T-helper 1 cell treated with Interleukin-12 subunit alpha and Interleukin-12 subunit beta and Interleukin-4 antibody, amounts not matched to agents 30 μg/mL and 1 μg/mL, for 36 hours (primary cell): ENCODE measurements at regions not wholly inside any gene's neighbourhood (a gene's known extent, or its start where the extent isn't known, plus 50 kb on each side); places are given as distances from the start of the nearest gene placed in this dataset.
"Not testable (repeated sequence)": the region's sequence is repeated elsewhere in the genome, so short reads cannot be mapped to it uniquely, and the experiment has no call there.

Experiments
- H3K27ac Mint-ChIP-seq: one replicate; pipeline ENCODE4 v1.8.0; 2021; ENCODE audit warnings: mild to moderate bottlenecking, mixed read lengths
- H3K27me3 Mint-ChIP-seq: one replicate; pipeline ENCODE4 v1.8.0; 2021; ENCODE audit warnings: low read depth, mixed read lengths
- H3K36me3 Mint-ChIP-seq: one replicate; pipeline ENCODE4 v1.8.0; 2021; ENCODE audit warnings: low read depth, mixed read lengths
- H3K4me1 Mint-ChIP-seq: one replicate; pipeline ENCODE4 v1.8.0; 2021; ENCODE audit warnings: low read depth, mixed read lengths
- H3K4me3 Mint-ChIP-seq: one replicate; pipeline ENCODE4 v1.8.0; 2021; ENCODE audit warnings: mild to moderate bottlenecking, moderate library complexity, mixed read lengths
- H3K9me3 Mint-ChIP-seq: one replicate; pipeline ENCODE4 v1.8.0; 2021; ENCODE audit warnings: mixed read lengths

- no peak overlapping the region for H3K4me3 Mint-ChIP-seq
- H3K9me3 Mint-ChIP-seq, result peaks cover 11% of the 10 kb centered on the region
- no peak overlapping the region for H3K27ac Mint-ChIP-seq
- H3K4me1 Mint-ChIP-seq, result no peaks in the 10 kb centered on the region
- no peaks in the 10 kb centered on the region for H3K36me3 Mint-ChIP-seq
- H3K27me3 Mint-ChIP-seq, result no peaks in the 10 kb centered on the region
Observed at GRCh38 chr7:57638666-57639065, 188.7 kb downstream of the ZNF716 start.

DNA sequence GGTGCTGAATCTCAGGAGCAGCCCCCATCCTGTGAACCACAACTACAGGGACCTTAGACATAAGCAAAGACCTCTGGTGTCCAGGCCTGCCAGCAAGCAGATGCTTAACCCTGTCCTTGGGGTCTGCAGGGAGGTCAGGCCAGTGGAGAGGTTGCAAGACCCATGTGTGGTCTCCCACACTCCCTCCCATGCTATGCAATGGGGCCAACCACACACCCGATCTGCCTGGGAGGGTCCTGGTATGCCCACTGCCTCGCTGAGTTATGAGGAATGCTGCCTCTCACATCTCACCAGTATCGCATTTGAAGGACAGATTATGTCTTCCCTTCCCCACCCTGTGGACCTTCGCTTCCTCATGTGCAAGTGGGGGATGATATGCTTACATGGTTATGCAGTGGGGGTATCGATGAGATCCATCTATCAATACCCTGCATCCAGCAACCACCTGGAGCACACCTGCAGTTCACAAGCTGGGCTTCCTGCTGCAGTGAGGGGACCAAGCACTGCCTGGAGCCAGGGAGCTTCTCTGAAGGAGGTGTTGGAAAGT, 191.6 kb downstream of the ZNF716 start:
- Mint-ChIP-seq H3K4me3 (no peak overlapping the region), H3K27me3 (no peaks in the 10 kb centered on the region), H3K4me1 (no peaks in the 10 kb centered on the region), H3K9me3 (peaks cover 25% of the 10 kb centered on the region), H3K36me3 (peaks cover 2% of the 10 kb centered on the region), H3K27ac (no peak overlapping the region)

GRCh38 chr7:57642730-57643129, 192.8 kb downstream of the ZNF716 start:
- H3K36me3 Mint-ChIP-seq, result peaks cover 2% of the 10 kb centered on the region
- H3K27ac Mint-ChIP-seq, result no peak overlapping the region
- no peak overlapping the region for H3K4me3 Mint-ChIP-seq
- peaks cover 36% of the 10 kb centered on the region for H3K9me3 Mint-ChIP-seq
- no peaks in the 10 kb centered on the region for H3K4me1 Mint-ChIP-seq
- no peaks in the 10 kb centered on the region for H3K27me3 Mint-ChIP-seq

DNA sequence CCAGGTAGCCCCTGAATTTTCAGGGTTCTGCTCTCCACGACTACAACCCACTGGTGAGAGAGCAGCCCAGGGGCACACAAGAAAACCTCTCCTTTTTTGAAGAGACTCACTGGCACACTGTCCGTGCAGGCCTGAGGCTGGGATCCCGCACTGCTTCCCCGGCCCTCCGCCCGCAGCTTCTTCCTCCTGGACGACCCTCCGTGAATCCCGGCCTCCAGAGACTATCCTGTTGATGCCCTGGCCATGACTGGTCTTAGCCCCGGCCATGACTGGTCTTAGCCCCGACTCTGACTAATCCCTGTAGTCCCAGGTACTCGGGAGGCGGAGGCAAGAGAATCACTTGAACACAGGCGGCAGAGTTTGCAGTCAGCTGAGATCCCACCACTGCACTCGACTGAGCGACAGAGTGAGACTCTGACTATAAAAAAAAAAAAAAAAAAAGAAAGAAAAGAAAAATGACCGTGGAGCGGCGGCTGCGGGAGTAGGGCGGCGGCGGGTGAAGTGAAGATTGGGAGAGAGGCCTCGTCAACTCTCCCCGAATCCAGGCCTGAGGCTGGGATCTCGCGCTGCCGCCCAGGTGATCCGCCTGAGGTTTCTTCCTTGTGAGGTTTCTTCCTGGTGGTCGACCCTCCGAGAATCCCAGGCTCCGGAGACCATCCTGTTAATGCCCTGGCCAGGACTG, 196.4 kb downstream of the ZNF716 start:
- Mint-ChIP-seq H3K4me3 (no peak overlapping the region), H3K36me3 (peaks cover 7% of the 10 kb centered on the region), H3K9me3 (peaks cover 59% of the 10 kb centered on the region), H3K27me3 (no peaks in the 10 kb centered on the region), H3K4me1 (no peaks in the 10 kb centered on the region), H3K27ac (no peak overlapping the region)

- Mint-ChIP-seq H3K27me3 (no peaks in the 10 kb centered on the region), H3K4me1 (no peaks in the 10 kb centered on the region), H3K9me3 (peaks cover 61% of the 10 kb centered on the region), H3K36me3 (peaks cover 7% of the 10 kb centered on the region), H3K4me3 (no peak overlapping the region), H3K27ac (no peak overlapping the region)
Observed at GRCh38 chr7:57646901-57647246, 196.9 kb downstream of the ZNF716 start.

DNA sequence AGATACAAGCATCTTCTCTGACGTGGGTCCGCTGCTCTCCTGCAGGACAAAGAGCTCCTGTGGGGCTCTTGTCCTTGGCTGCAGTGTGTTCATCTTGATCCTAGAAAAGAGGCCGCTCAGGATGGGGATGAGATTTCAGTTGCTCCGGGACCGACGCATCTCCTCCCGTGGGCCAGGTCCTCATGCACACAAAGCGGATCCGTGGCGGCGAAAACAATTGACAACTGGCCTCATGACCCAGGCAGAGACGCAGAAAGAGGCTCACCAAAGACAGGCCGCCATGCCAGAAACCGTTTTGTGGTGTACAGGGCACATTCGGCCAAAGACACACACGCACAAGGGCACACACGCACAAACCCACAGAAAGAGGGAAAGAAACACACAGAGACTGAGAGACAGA, 200.4 kb downstream of the ZNF716 start:
- not testable (repeated sequence) for H3K27me3 Mint-ChIP-seq, H3K4me3 Mint-ChIP-seq, H3K4me1 Mint-ChIP-seq, H3K27ac Mint-ChIP-seq
- H3K9me3 Mint-ChIP-seq, result peaks cover 68% of the 10 kb centered on the region
- H3K36me3 Mint-ChIP-seq, result peaks cover 10% of the 10 kb centered on the region

GRCh38 chr7:57651006-57651405, 201.0 kb downstream of the ZNF716 start:
- no peaks in the 10 kb centered on the region for H3K27me3 Mint-ChIP-seq
- H3K36me3 Mint-ChIP-seq, result peaks cover 8% of the 10 kb centered on the region
- H3K4me1 Mint-ChIP-seq, result no peaks in the 10 kb centered on the region
- H3K9me3 Mint-ChIP-seq, result peaks cover 62% of the 10 kb centered on the region
- H3K27ac Mint-ChIP-seq, result no peak overlapping the region
- no peak overlapping the region for H3K4me3 Mint-ChIP-seq

DNA sequence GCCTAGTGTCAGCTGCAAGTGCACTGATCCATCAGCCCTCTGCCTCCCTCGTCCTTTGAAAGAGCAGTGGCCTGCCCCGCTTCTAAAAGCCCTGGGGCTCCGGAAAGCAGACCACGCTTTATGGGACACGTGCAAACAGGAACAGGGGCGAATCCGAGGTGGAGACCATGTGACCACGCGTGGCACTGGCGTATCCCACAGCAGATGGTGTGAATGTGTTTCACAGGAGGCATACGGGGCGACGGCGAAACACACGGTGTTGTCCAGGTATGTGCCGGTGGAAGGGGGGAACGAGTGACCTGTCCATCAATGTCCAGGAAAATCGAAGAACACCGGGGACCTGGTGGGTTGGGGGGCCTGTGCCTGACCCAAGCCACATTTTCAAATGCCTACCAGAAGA, 201.6 kb downstream of the ZNF716 start:
- not testable (repeated sequence) for H3K36me3 Mint-ChIP-seq, H3K27ac Mint-ChIP-seq, H3K27me3 Mint-ChIP-seq, H3K4me1 Mint-ChIP-seq, H3K4me3 Mint-ChIP-seq
- H3K9me3 Mint-ChIP-seq, result peaks cover 61% of the 10 kb centered on the region

DNA sequence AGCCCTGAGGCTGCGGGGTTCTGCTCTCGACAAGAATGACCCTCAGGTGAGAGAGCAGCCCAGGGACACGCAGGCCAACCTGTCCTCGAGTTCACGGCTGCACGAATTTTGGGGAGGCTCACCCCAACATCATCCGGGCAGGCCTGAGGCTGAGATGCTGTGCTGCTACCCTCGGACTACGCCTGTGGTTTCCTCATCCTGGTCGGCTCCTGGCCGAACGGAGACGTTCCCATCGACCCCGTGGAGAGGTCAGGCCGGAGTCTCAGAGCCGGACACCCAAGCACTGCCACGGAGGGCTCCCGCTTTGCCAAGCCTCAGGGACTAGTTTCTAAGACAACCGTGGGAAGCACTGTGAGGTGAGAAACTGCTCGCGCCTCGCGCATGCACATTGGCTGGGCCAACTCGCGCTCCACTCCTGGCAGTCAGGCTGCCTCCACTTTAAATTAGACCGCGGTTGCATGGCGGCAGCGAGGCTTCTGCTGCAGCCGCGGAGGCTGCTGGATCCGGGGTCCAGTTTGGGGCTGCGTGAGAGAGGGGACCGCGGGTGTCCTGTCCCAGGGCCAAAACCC, 203.4 kb downstream of the ZNF716 start:
- Mint-ChIP-seq H3K9me3 (peaks cover 48% of the 10 kb centered on the region), H3K27me3 (no peaks in the 10 kb centered on the region), H3K27ac (no peak overlapping the region), H3K4me1 (no peaks in the 10 kb centered on the region), H3K4me3 (no peak overlapping the region), H3K36me3 (peaks cover 8% of the 10 kb centered on the region)

DNA sequence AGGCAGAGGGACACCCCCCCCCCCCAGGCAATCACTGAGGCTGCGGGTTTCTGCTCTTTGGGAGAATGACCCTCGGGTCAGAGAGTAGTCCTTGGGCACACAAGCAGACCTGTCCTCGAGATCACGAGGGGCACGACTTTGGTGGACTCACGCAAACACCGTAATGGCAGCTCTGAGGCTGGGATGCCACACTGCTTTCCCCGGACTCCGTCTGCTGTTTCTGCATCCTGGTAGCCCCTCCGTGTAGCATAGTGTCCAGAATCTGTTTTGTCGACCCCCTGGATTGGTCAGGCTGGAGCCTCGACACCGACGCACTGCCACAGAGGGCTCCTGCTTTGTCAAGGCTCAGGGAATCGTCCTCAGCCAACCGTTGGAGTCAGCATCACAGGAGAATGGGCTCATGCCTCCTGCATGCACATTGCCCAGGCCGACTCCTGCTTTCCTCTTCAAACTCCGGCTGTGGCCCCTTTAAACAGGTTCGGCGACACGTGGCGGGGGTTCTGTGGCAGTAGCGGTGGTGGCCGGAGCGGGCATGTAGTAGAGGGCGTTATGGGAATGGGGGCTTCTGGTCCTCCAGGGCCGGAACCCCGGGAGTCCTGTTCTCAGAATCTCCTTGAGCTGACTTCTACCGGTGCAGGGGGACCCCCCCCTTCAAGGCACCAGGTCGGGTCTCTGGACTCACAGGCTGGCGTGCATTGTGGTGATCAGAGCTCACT, 205.3 kb downstream of the ZNF716 start:
- peaks cover 49% of the 10 kb centered on the region for H3K9me3 Mint-ChIP-seq
- H3K27me3 Mint-ChIP-seq, H3K4me3 Mint-ChIP-seq, H3K4me1 Mint-ChIP-seq, H3K27ac Mint-ChIP-seq, H3K36me3 Mint-ChIP-seq: not testable (repeated sequence)

DNA sequence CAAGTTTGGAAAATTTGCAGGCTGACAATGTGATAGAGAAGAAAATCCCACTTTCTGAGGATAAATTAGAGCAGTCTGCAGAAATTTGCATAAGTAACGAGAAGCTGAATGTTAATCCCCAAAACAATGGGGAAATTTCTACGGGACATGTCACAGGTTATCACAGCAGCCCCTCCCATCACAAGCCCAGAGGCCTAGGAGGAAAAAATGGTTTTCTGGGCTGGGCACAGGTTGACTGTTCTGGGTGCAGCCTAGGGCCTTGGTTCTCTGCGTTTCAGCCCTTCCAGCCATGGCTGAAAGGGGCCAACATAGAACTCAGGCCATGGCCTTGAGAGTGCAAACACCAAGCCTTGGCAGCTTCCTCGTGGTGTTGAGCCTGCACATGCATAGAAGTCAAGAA, 209.2 kb downstream of the ZNF716 start:
- H3K4me3 Mint-ChIP-seq, H3K27ac Mint-ChIP-seq, H3K4me1 Mint-ChIP-seq, H3K36me3 Mint-ChIP-seq, H3K27me3 Mint-ChIP-seq: not testable (repeated sequence)
- peaks cover 34% of the 10 kb centered on the region for H3K9me3 Mint-ChIP-seq

DNA sequence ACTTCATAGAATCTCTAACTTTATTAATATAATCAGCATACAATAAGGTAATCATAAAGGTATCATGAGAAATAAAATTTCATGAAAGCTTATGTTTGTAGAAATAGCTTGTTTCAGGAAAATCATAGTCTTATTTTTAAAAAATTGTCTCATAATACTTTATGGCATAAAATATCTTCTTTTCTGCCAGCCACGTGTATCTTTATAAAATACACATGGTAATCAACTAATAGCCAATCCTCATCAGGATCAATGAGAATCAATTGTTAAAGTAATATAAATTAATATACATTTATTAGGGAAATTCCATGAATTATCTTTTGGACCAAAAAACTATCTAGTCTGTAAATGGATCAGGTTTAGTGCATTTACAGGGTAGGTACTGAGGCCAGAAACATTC, 227.0 kb downstream of the ZNF716 start:
- not testable (repeated sequence) for H3K4me3 Mint-ChIP-seq, H3K36me3 Mint-ChIP-seq, H3K4me1 Mint-ChIP-seq, H3K27me3 Mint-ChIP-seq, H3K27ac Mint-ChIP-seq
- H3K9me3 Mint-ChIP-seq, result peaks cover 45% of the 10 kb centered on the region

DNA sequence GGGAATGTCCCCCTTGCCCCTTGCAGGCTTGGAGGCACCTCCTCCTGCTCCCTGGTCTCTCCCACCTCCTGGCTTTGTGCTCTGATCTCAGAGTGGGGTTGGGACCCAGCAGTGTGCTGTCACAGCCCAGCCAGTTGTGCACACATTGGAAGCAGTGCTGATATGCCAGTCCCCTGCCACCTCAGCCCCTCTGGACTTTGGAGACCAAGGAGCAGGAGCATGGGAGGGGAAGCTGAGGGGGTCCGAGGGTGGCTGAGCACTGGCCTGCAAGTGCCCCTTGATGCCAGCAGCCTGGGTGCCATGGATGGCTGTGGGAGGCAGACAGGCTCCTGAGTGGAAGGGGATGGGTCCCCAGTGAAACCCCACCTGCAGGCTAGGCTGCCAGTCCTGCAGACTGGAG, 235.4 kb downstream of the ZNF716 start:
- Mint-ChIP-seq H3K4me3 (no peak overlapping the region), H3K36me3 (no peaks in the 10 kb centered on the region), H3K4me1 (no peaks in the 10 kb centered on the region), H3K27ac (no peak overlapping the region), H3K27me3 (no peaks in the 10 kb centered on the region), H3K9me3 (peaks cover 33% of the 10 kb centered on the region)
